Neural cell (in vitro differentiated cells): ENCODE measurements at regions not wholly inside any gene's neighbourhood (a gene's known extent, or its start where the extent isn't known, plus 50 kb on each side); places are given as distances from the start of the nearest gene placed in this dataset.

ENCODE experiments used
- H2AFZ ChIP-seq: fragments of 200-600, 300-800 bp; sonication (generic), shearing (Covaris generic); 2 replicates; pipeline ENCODE4 v1.6.0; 2014; ENCODE audit warnings: low read depth, mild to moderate bottlenecking, antibody characterized with exemption, low read length, moderate library complexity
- H3F3A ChIP-seq: fragments of 200-600 bp; shearing (Covaris generic); 2 replicates; pipeline ENCODE4 v1.6.1; 2016; ENCODE audit warnings: mild to moderate bottlenecking, moderate library complexity, mixed read lengths, antibody characterized with exemption, low read length; ENCODE audit not compliant: insufficient read depth, poor library complexity, severe bottlenecking
- H3K27ac ChIP-seq: fragments of 200-600, 300-800 bp; sonication (generic), shearing (Covaris generic); 2 replicates; pipeline ENCODE4 v1.5.1; 2014; ENCODE audit warnings: mild to moderate bottlenecking, low read length, moderate library complexity
- H3K27me3 ChIP-seq: fragments of 300-800, 200-600 bp; sonication (generic), shearing (Covaris generic); 2 replicates; pipeline ENCODE4 v1.6.0; 2014; ENCODE audit warnings: mild to moderate bottlenecking, low read depth, low read length, moderate library complexity; ENCODE audit not compliant: insufficient read depth
- H3K36me3 ChIP-seq: fragments of 300-800, 200-600 bp; sonication (generic), shearing (Covaris generic); 2 replicates; pipeline ENCODE4 v1.5.1; 2014; ENCODE audit warnings: mild to moderate bottlenecking, antibody characterized with exemption, low read length, moderate library complexity; ENCODE audit not compliant: insufficient read depth
- H3K4me2 ChIP-seq: fragments of 300-800, 200-600 bp; sonication (generic), shearing (Covaris generic); 2 replicates; pipeline ENCODE4 v1.6.0; 2014; ENCODE audit warnings: mild to moderate bottlenecking, low read length
- H3K4me3 ChIP-seq: fragments of 300-800, 200-600 bp; sonication (generic), shearing (Covaris generic); 2 replicates; pipeline ENCODE4 v1.5.1; 2014; ENCODE audit warnings: mild to moderate bottlenecking, low read length, moderate library complexity
- H3K79me2 ChIP-seq: fragments of 200-600 bp; shearing (Covaris generic); replicated peaks from 2 replicates; pipeline ENCODE4 v1.6.0; 2014; ENCODE audit warnings: mild to moderate bottlenecking, low read length, moderate library complexity; ENCODE audit not compliant: insufficient read depth
- H3K9ac ChIP-seq: fragments of 300-800, 200-600 bp; sonication (generic), shearing (Covaris generic); 2 replicates; pipeline ENCODE4 v1.6.1; 2016; ENCODE audit warnings: mild to moderate bottlenecking, low read length, mixed read lengths
- H3K9me2 ChIP-seq: fragments of 200-600 bp; shearing (Covaris generic); 2 replicates; pipeline ENCODE4 v1.6.1; 2016; ENCODE audit warnings: mild to moderate bottlenecking, low read length, mixed read lengths; ENCODE audit not compliant: insufficient read depth
- H3K9me3 ChIP-seq: fragments of 200-600, 300-800 bp; sonication (generic), shearing (Covaris generic); 2 replicates; pipeline ENCODE4 v1.6.1; 2016; ENCODE audit warnings: mild to moderate bottlenecking, mixed run types, low read length, moderate library complexity, mixed read lengths
- H4K20me1 ChIP-seq: fragments of 200-600 bp; shearing (Covaris generic); 2 replicates; pipeline ENCODE4 v1.6.1; 2016; ENCODE audit warnings: mild to moderate bottlenecking, mixed run types; ENCODE audit not compliant: insufficient read depth
- CTCF ChIP-seq: fragments of 450-650 bp; IDR thresholded peaks from 2 replicates; pipeline ENCODE4 v1.5.1; 2014; ENCODE audit warnings: antibody characterized with exemption, mild to moderate bottlenecking, moderate library complexity; ENCODE audit not compliant: poor library complexity, severe bottlenecking
- EP300 ChIP-seq: fragments of 450-650 bp; conservative IDR thresholded peaks from 2 replicates; pipeline ENCODE4 v1.6.1; 2014; ENCODE audit warnings: antibody characterized with exemption, mild to moderate bottlenecking, moderate library complexity; ENCODE audit not compliant: poor library complexity, severe bottlenecking
- EZH2 ChIP-seq: fragments of 200-600, 300-800 bp; shearing (Covaris generic), sonication (generic); IDR thresholded peaks from 2 replicates; pipeline ENCODE4 v1.6.1; 2014; ENCODE audit warnings: antibody characterized with exemption, low read length, borderline replicate concordance, mild to moderate bottlenecking; ENCODE audit not compliant: insufficient read depth, poor library complexity, severe bottlenecking
- MXI1 ChIP-seq: fragments of 450-650 bp; conservative IDR thresholded peaks from 2 replicates; pipeline ENCODE4 v1.6.1; 2014; ENCODE audit warnings: antibody characterized with exemption, mild to moderate bottlenecking; ENCODE audit not compliant: poor library complexity, severe bottlenecking
- POLR2AphosphoS5 ChIP-seq: IDR thresholded peaks from 2 replicates; pipeline ENCODE4 v1.6.1; 2012
- RAD21 ChIP-seq: fragments of 450-650 bp; conservative IDR thresholded peaks from 2 replicates; pipeline ENCODE4 v1.6.1; 2014; ENCODE audit warnings: antibody characterized with exemption, mild to moderate bottlenecking, moderate library complexity
- REST ChIP-seq: IDR thresholded peaks from 2 replicates; pipeline ENCODE4 v1.6.1; 2012; ENCODE audit warnings: borderline replicate concordance
- SMC3 ChIP-seq: fragments of 450-650 bp; conservative IDR thresholded peaks from 2 replicates; pipeline ENCODE4 v1.6.1; 2014; ENCODE audit warnings: antibody characterized with exemption, mild to moderate bottlenecking, moderate library complexity; ENCODE audit not compliant: poor library complexity
- TAF1 ChIP-seq: IDR thresholded peaks from 2 replicates; pipeline ENCODE4 v1.6.1; 2012; ENCODE audit warnings: low read depth

- Histone ChIP-seq H3K4me3 (no peak overlapping the region), H3F3A (no peaks in the 10 kb centered on the region), H4K20me1 (no peaks in the 10 kb centered on the region), H2AFZ (no peak overlapping the region), H3K27me3 (no peaks in the 10 kb centered on the region), H3K9me3 (peaks cover 9% of the 10 kb centered on the region), H3K36me3 (no peaks in the 10 kb centered on the region), H3K27ac (no peak overlapping the region), H3K9me2 (no peaks in the 10 kb centered on the region), H3K9ac (no peak overlapping the region), H3K4me2 (no peak overlapping the region), H3K79me2 (no peaks in the 10 kb centered on the region)
- TF ChIP-seq REST: no peak
- TF ChIP-seq TAF1: no peak
- no peak for TF ChIP-seq EZH2
- no peak for TF ChIP-seq RAD21
- TF ChIP-seq POLR2AphosphoS5: no peak
- TF ChIP-seq SMC3: no peak
- TF ChIP-seq CTCF: no peak
- TF ChIP-seq EP300: no peak
- TF ChIP-seq MXI1: no peak
Measured at GRCh38 chr9:109590966-109591365, 92.9 kb upstream of the PTPN3 start.

- peaks cover 9% of the 10 kb centered on the region for H3K9me3 ChIP-seq
- H3K27me3 ChIP-seq: no peaks in the 10 kb centered on the region
- no peak overlapping the region for H3K27ac ChIP-seq
- no peaks in the 10 kb centered on the region for H3F3A ChIP-seq
- H3K79me2 ChIP-seq: no peaks in the 10 kb centered on the region
- H3K9me2 ChIP-seq: no peaks in the 10 kb centered on the region
- no peak overlapping the region for H3K9ac ChIP-seq
- H2AFZ ChIP-seq: no peak overlapping the region
- TF ChIP-seq EZH2: no peak
- TF ChIP-seq TAF1: no peak
- no peak for TF ChIP-seq EP300
- no peak for TF ChIP-seq RAD21
- TF ChIP-seq CTCF: no peak
- TF ChIP-seq REST: no peak
- TF ChIP-seq POLR2AphosphoS5: no peak
- no peak for TF ChIP-seq MXI1
- TF ChIP-seq SMC3: no peak
- H3K4me2 ChIP-seq: no peak overlapping the region
- H3K36me3 ChIP-seq: no peaks in the 10 kb centered on the region
- no peak overlapping the region for H3K4me3 ChIP-seq
- no peaks in the 10 kb centered on the region for H4K20me1 ChIP-seq
Measured at GRCh38 chr9:109591691-109592090, 93.6 kb upstream of the PTPN3 start.
